WTC11 (cell line): ENCODE measurements at regions not wholly inside any gene's neighbourhood (a gene's known extent, or its start where the extent isn't known, plus 50 kb on each side); places are given as distances from the start of the nearest gene placed in this dataset.

Source experiments
- ATAC-seq: fragments of 200-7000 bp; cut with Tn5 transposase; 2 replicates; pipeline ENCODE4 v1.10.0; 2021; ENCODE audit warnings: mild to moderate bottlenecking, moderate library complexity
- CTCF ChIA-PET: fragments of 300-600 bp; sonication (Branson Sonifier 250); formaldehyde crosslinking; loops from one replicate; lab custom pipeline; 2021; ENCODE audit warnings: antibody characterized with exemption; lab: Charles Lee
- POLR2A ChIA-PET: fragments of 350-600 bp; sonication (Branson Sonifier 250); formaldehyde crosslinking; loops from one replicate; lab custom pipeline; 2021; ENCODE audit warnings: antibody characterized with exemption; lab: Charles Lee
- DNase-seq: peaks from one replicate; pipeline ENCODE4 v3.0.0; 2021; ENCODE audit warnings: low spot score
- H3K27ac Mint-ChIP-seq: 2 replicates; pipeline ENCODE4 v1.8.0; 2021; ENCODE audit warnings: mixed read lengths
- H3K27me3 Mint-ChIP-seq: 2 replicates; pipeline ENCODE4 v1.8.0; 2021; ENCODE audit warnings: low read depth, mild to moderate bottlenecking, moderate library complexity, mixed read lengths
- H3K36me3 Mint-ChIP-seq: 2 replicates; pipeline ENCODE4 v1.8.0; 2021; ENCODE audit warnings: mixed read lengths
- H3K4me1 Mint-ChIP-seq: 2 replicates; pipeline ENCODE4 v1.8.0; 2022; ENCODE audit warnings: mixed read lengths
- H3K4me3 Mint-ChIP-seq: 2 replicates; pipeline ENCODE4 v1.8.0; 2021; ENCODE audit warnings: mild to moderate bottlenecking, moderate library complexity, mixed read lengths
- H3K9me3 Mint-ChIP-seq: 2 replicates; pipeline ENCODE4 v1.8.0; 2021; ENCODE audit warnings: mixed read lengths
- AFF4 ChIP-seq: sonication (generic); formaldehyde crosslinking; IDR thresholded peaks from 2 replicates; pipeline ENCODE4 v1.8.1; 2023; ENCODE audit warnings: mild to moderate bottlenecking, missing genetic modification reagents, borderline replicate concordance
- ATF1 ChIP-seq: sonication (generic); formaldehyde crosslinking; IDR thresholded peaks from 2 replicates; pipeline ENCODE4 v1.8.1; 2023; ENCODE audit warnings: mild to moderate bottlenecking, moderate library complexity, missing genetic modification reagents
- E2F1 ChIP-seq: sonication (generic); formaldehyde crosslinking; IDR thresholded peaks from 2 replicates; pipeline ENCODE4 v1.8.0; 2022; ENCODE audit warnings: mild to moderate bottlenecking, missing genetic modification reagents
- GTF2I ChIP-seq: fragments of 250-450 bp; sonication (Bioruptor Pico); conservative IDR thresholded peaks from 2 replicates; pipeline ENCODE4 v1.4.0; 2021; ENCODE audit warnings: mild to moderate bottlenecking
- HMGA2 ChIP-seq: fragments of 250-450 bp; sonication (Bioruptor Pico); IDR thresholded peaks from 2 replicates; pipeline ENCODE4 v1.4.0; 2021; ENCODE audit warnings: mild to moderate bottlenecking, moderate library complexity
- IRF1 ChIP-seq: sonication (generic); formaldehyde crosslinking; IDR thresholded peaks from 2 replicates; pipeline ENCODE4 v1.8.0; 2023; ENCODE audit warnings: missing genetic modification reagents
- JAZF1 ChIP-seq: fragments of 250-450 bp; sonication (Bioruptor Pico); IDR thresholded peaks from 2 replicates; pipeline ENCODE4 v1.9.0; 2021; ENCODE audit warnings: moderate library complexity, mild to moderate bottlenecking, inconsistent platforms
- NR3C1 ChIP-seq: sonication (generic); formaldehyde crosslinking; conservative IDR thresholded peaks from 2 replicates; pipeline ENCODE4 v1.8.1; 2023; ENCODE audit warnings: low read depth, mild to moderate bottlenecking, missing genetic modification reagents
- USF2 ChIP-seq: sonication (generic); formaldehyde crosslinking; IDR thresholded peaks from 2 replicates; pipeline ENCODE4 v1.8.1; 2023; ENCODE audit warnings: mild to moderate bottlenecking, missing genetic modification reagents, moderate library complexity
- ZBTB21 ChIP-seq: sonication (generic); formaldehyde crosslinking; IDR thresholded peaks from 2 replicates; pipeline ENCODE4 v1.8.1; 2023; ENCODE audit warnings: mild to moderate bottlenecking, missing genetic modification reagents, borderline replicate concordance
- ZBTB43 ChIP-seq: sonication (generic); formaldehyde crosslinking; IDR thresholded peaks from 2 replicates; pipeline ENCODE4 v1.8.1; 2023; ENCODE audit warnings: mild to moderate bottlenecking, missing genetic modification reagents
- ZMAT4 ChIP-seq: fragments of 250-450 bp; sonication (Bioruptor Pico); IDR thresholded peaks from 2 replicates; pipeline ENCODE4 v1.9.0; 2021; ENCODE audit warnings: mild to moderate bottlenecking
- ZNF396 ChIP-seq: fragments of 250-450 bp; sonication (Bioruptor Pico); IDR thresholded peaks from 2 replicates; pipeline ENCODE4 v1.8.0; 2021; ENCODE audit warnings: mild to moderate bottlenecking, moderate library complexity, borderline replicate concordance
- ZNF671 ChIP-seq: fragments of 250-450 bp; sonication (Bioruptor Pico); IDR thresholded peaks from 2 replicates; pipeline ENCODE4 v1.8.0; 2021; ENCODE audit warnings: mild to moderate bottlenecking
- TF ChIP-seq, protein P1 (sequence below): sonication (generic); formaldehyde crosslinking; IDR thresholded peaks from 2 replicates; pipeline ENCODE4 v1.8.1; 2022; ENCODE audit warnings: missing genetic modification reagents, borderline replicate concordance
- TF ChIP-seq, protein P2 (sequence below): sonication (generic); formaldehyde crosslinking; IDR thresholded peaks from 2 replicates; pipeline ENCODE4 v1.8.0; 2023; ENCODE audit warnings: missing genetic modification reagents, mild to moderate bottlenecking, borderline replicate concordance

- no peaks in the 10 kb centered on the region for H3K27me3 Mint-ChIP-seq
- H3K9me3 Mint-ChIP-seq, result no peaks in the 10 kb centered on the region
- ATAC-seq, result no peak
- no peaks in the 10 kb centered on the region for H3K4me1 Mint-ChIP-seq
- no peak overlapping the region for H3K27ac Mint-ChIP-seq
- TF ChIP-seq, protein P1, sequence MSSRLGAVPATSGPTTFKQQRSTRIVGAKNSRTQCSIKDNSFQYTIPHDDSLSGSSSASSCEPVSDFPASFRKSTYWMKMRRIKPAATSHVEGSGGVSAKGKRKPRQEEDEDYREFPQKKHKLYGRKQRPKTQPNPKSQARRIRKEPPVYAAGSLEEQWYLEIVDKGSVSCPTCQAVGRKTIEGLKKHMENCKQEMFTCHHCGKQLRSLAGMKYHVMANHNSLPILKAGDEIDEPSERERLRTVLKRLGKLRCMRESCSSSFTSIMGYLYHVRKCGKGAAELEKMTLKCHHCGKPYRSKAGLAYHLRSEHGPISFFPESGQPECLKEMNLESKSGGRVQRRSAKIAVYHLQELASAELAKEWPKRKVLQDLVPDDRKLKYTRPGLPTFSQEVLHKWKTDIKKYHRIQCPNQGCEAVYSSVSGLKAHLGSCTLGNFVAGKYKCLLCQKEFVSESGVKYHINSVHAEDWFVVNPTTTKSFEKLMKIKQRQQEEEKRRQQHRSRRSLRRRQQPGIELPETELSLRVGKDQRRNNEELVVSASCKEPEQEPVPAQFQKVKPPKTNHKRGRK (CRISPR knock-in tag), result no peak
- TF ChIP-seq, protein P2, sequence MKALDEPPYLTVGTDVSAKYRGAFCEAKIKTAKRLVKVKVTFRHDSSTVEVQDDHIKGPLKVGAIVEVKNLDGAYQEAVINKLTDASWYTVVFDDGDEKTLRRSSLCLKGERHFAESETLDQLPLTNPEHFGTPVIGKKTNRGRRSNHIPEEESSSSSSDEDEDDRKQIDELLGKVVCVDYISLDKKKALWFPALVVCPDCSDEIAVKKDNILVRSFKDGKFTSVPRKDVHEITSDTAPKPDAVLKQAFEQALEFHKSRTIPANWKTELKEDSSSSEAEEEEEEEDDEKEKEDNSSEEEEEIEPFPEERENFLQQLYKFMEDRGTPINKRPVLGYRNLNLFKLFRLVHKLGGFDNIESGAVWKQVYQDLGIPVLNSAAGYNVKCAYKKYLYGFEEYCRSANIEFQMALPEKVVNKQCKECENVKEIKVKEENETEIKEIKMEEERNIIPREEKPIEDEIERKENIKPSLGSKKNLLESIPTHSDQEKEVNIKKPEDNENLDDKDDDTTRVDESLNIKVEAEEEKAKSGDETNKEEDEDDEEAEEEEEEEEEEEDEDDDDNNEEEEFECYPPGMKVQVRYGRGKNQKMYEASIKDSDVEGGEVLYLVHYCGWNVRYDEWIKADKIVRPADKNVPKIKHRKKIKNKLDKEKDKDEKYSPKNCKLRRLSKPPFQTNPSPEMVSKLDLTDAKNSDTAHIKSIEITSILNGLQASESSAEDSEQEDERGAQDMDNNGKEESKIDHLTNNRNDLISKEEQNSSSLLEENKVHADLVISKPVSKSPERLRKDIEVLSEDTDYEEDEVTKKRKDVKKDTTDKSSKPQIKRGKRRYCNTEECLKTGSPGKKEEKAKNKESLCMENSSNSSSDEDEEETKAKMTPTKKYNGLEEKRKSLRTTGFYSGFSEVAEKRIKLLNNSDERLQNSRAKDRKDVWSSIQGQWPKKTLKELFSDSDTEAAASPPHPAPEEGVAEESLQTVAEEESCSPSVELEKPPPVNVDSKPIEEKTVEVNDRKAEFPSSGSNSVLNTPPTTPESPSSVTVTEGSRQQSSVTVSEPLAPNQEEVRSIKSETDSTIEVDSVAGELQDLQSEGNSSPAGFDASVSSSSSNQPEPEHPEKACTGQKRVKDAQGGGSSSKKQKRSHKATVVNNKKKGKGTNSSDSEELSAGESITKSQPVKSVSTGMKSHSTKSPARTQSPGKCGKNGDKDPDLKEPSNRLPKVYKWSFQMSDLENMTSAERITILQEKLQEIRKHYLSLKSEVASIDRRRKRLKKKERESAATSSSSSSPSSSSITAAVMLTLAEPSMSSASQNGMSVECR (CRISPR knock-in tag), result no peak
- TF ChIP-seq NR3C1 (CRISPR knock-in tag) (no peak), ZBTB21 (CRISPR knock-in tag) (no peak), IRF1 (CRISPR knock-in tag) (no peak), AFF4 (no peak), E2F1 (no peak), ZMAT4 (CRISPR knock-in tag) (no peak)
- ChIA-PET CTCF (no interaction called here), POLR2A (no interaction called here)
- no peak overlapping the region for H3K4me3 Mint-ChIP-seq
- no peaks in the 10 kb centered on the region for H3K36me3 Mint-ChIP-seq
- DNase-seq, result no peak
Observed at GRCh38 chr18:76162886-76163285, 332.2 kb downstream of the ZNF516 start.

- no peak for TF ChIP-seq ZNF396
- TF ChIP-seq USF2 (CRISPR knock-in tag), result no peak
- no peak for TF ChIP-seq HMGA2 (CRISPR knock-in tag)
- TF ChIP-seq ZBTB43 (CRISPR knock-in tag), result no peak
- TF ChIP-seq ATF1, result no peak
- TF ChIP-seq GTF2I (CRISPR knock-in tag), result no peak
- no peak for TF ChIP-seq NR3C1 (CRISPR knock-in tag)
- TF ChIP-seq JAZF1 (CRISPR knock-in tag), result no peak
- no peak for TF ChIP-seq ZNF671 (CRISPR knock-in tag)
- H3K9me3 Mint-ChIP-seq, result peaks cover 6% of the 10 kb centered on the region
- ChIA-PET POLR2A (no interaction called here), CTCF (no interaction called here)
- ATAC-seq (no peak), DNase-seq (no peak)
- no peak overlapping the region for H3K4me3 Mint-ChIP-seq
- H3K4me1 Mint-ChIP-seq, result no peaks in the 10 kb centered on the region
- H3K36me3 Mint-ChIP-seq, result peaks cover 3% of the 10 kb centered on the region; the same call in 1 of the 2 replicates
- H3K27me3 Mint-ChIP-seq, result no peaks in the 10 kb centered on the region
- no peak overlapping the region for H3K27ac Mint-ChIP-seq
Observed at GRCh38 chr18:76161983-76162382, 333.1 kb downstream of the ZNF516 start.
